ENCODE measurements at regions not wholly inside any gene's neighbourhood (a gene's known extent, or its start where the extent isn't known, plus 50 kb on each side); places are given as distances from the start of the nearest gene placed in this dataset.

DNA sequence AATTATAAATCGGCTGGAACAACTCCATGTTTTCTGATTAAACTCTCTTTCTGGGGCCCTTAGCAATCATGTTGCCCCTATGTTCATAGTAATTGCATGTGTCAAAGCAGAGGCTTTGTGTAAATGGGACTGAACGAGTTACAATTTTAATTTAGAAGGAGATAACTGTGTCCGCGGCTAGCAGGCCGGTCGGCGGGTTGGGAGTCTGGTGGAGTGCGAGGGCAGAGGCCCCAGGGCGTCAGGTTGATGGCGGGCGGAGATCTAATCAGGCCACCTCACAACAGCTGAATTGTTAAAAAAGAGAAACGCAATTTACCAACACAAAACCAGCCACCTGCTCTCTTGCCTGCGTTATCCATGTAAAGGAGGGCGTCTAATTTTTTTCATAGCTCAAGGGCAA lies 134.9 kb upstream of the LPCAT1 start:
- TF ChIP-seq, protein P1, sequence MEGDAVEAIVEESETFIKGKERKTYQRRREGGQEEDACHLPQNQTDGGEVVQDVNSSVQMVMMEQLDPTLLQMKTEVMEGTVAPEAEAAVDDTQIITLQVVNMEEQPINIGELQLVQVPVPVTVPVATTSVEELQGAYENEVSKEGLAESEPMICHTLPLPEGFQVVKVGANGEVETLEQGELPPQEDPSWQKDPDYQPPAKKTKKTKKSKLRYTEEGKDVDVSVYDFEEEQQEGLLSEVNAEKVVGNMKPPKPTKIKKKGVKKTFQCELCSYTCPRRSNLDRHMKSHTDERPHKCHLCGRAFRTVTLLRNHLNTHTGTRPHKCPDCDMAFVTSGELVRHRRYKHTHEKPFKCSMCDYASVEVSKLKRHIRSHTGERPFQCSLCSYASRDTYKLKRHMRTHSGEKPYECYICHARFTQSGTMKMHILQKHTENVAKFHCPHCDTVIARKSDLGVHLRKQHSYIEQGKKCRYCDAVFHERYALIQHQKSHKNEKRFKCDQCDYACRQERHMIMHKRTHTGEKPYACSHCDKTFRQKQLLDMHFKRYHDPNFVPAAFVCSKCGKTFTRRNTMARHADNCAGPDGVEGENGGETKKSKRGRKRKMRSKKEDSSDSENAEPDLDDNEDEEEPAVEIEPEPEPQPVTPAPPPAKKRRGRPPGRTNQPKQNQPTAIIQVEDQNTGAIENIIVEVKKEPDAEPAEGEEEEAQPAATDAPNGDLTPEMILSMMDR (IDR thresholded peaks at IDR 0.05), result no peak
- intact Hi-C loops (cut with DNase I), result loop anchor here in 1 of 3 donors (10.0 kb wide), 1 partner anchor 484 kb away; no protein-coding TSS in a partner anchor
- WGBS, 2 donors, result 55 to 69% methylated on average over 14 of the region's 14 CpGs
- Histone ChIP-seq H3K27ac (no peak overlapping the region), H3K36me3 (no peaks in the 10 kb centered on the region), H3K9me3 (no peaks in the 10 kb centered on the region), H3K27me3 (peaks cover 0 to 6% (median 0%) of the 10 kb centered on the region in 4 donors), H3K4me3 (no peak overlapping the region), H3K4me1 (no peaks in the 10 kb centered on the region)
- FAIRE-seq, result no peak
- DNase-seq, result peak in 1 of 6 donors; percentile 39
- no peak for ATAC-seq

DNA sequence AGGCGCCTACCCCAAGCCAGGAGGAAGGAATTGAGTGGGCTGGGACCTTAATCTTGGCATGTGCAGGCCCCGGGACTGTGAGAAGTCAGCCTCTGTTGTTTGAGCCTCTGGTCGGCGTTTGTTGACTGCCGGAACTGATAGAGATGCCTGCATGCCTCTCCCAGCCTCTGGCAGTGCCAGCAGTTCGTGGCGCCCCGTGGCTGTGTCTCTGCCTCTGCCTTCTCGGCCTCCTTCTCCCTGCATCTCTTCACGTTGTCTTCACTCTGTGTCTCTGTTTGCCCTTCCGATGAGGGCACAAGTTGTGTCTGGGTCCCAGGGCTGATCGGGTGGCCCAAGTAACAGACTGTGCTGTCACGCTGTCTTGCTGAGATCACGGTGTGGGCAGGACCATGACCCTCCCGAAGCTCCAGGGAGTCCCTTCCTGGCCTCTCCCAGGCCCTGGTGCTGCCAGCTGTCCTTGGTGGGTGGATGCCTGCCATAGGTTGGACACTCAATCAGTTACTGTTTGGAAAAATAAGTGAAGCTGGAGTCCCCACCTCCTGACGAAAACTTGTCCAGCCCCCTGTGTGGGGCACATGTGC lies 133.5 kb upstream of the LPCAT1 start:
- no peak for FAIRE-seq

DNA sequence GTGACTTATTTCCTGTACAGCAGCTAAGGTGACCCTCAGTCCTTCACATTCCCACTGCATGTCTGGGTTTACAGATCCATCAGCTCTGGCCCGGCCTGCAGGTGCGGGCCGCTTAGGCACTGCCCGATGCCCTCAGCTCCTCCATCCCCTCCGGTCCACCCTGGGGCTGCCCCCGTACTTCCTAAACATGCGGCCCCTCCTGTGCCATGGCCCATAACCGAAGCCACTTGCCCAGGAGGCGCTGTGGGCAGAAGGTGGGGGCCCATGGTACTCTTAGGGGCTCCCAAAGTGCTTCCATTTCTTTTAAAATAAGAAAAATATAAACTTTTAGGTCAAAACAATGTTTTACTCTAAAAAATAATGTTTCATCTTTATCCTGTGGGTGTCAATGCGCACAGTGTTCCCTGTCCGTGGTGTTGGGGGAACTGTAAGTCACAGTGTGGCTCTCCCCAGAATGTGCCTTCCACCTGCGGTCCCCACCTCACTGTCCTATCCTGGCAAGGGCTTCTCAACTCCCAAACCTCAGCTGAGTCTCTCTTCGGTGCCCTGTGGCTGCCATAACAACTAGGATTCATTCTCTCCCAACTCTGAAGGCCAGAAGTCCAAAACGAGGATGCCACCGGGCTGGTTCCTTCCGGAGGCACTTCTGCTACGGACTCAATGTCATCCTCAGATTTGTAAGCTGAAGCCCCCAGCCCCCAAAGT lies 132.7 kb upstream of the LPCAT1 start:
- Histone ChIP-seq H3K27me3 (peaks cover 0 to 15% (median 0%) of the 10 kb centered on the region in 4 donors), H3K36me3 (no peaks in the 10 kb centered on the region), H3K27ac (no peak overlapping the region), H3K4me3 (no peak overlapping the region), H3K4me1 (no peaks in the 10 kb centered on the region), H3K9me3 (no peaks in the 10 kb centered on the region)
- FAIRE-seq (no peak), ATAC-seq (no peak), DNase-seq (no peak)
- intact Hi-C loops (cut with DNase I), result loop anchor here in 1 of 3 donors (10.0 kb wide), 1 partner anchor 482 kb away; no protein-coding TSS in a partner anchor
- 74 to 85% methylated on average over 17 of the region's 17 CpGs for WGBS, 2 donors
- TF ChIP-seq, protein P1 (IDR thresholded peaks at IDR 0.05), result no peak

More for the DNA sequence above, 133.5 kb upstream of the LPCAT1 start:
- H3K4me3 ChIP-seq, result no peak overlapping the region
- ATAC-seq (no peak), DNase-seq (no peak)
- H3K27ac ChIP-seq, result no peak overlapping the region
- H3K9me3 ChIP-seq, result no peaks in the 10 kb centered on the region
- H3K4me1 ChIP-seq, result no peaks in the 10 kb centered on the region
- intact Hi-C loops (cut with DNase I), result loop anchor here in 1 of 3 donors (10.0 kb wide), 1 partner anchor 482 kb away; no protein-coding TSS in a partner anchor
- WGBS, 2 donors, result 59 to 71% methylated on average over 16 of the region's 16 CpGs
- no peaks in the 10 kb centered on the region for H3K36me3 ChIP-seq
- TF ChIP-seq, protein P1 (IDR thresholded peaks at IDR 0.05), result no peak
- peaks cover 0 to 15% (median 0%) of the 10 kb centered on the region in 4 donors for H3K27me3 ChIP-seq

DNA sequence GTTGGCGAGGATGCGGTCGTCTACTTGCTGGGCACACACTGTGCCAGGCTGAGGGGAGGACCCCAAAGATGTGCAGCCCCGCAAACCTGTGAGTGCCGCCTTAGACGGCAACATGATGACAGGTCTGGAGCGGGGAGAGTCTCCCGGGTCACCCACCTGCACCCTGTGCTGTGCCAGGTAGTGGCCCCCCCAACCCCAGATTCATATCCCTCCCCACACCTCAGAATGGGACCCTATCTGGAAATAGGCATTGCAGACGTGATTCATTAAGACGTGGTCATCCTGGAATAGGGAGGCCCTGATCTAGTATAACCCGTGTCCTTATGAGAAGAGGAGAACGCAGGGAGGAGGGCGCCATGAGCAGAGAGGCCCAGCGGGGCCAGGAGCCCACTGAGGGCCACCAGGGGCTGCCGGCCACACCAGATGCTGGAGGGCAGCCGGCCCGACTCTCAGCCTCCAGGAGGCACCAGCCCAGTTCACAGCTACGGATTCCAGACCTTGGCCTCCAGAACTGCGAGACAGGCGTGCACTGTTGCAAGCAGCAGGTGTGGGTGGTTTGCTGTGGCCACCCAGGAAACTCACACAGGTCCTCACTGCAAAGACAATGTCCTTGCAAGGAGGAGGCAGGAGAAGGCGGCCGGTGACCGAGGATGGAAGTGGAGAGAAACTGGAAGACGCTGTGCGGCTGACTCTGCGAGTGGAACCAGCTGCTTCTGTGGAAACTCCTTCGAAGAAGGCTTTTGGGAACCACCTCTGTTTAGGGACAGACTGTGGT lies 131.9 kb upstream of the LPCAT1 start:
- TF ChIP-seq, protein P1 (IDR thresholded peaks at IDR 0.05), result no peak
- H3K9me3 ChIP-seq, result no peaks in the 10 kb centered on the region
- no peaks in the 10 kb centered on the region for H3K36me3 ChIP-seq
- no peak overlapping the region for H3K4me3 ChIP-seq
- H3K27ac ChIP-seq, result no peak overlapping the region
- no peak for FAIRE-seq
- peaks cover 0 to 15% (median 0%) of the 10 kb centered on the region in 4 donors for H3K27me3 ChIP-seq
- no peaks in the 10 kb centered on the region for H3K4me1 ChIP-seq
- intact Hi-C loops (cut with DNase I), result loop anchor here in 1 of 3 donors (10.0 kb wide), 1 partner anchor 481 kb away; no protein-coding TSS in a partner anchor
- 81 to 87% methylated on average over 27 of the region's 27 CpGs for WGBS, 2 donors
- no peak for DNase-seq
- ATAC-seq, result no peak
